Sigmoid colon (tissue), 6 donors: ENCODE measurements at regions not wholly inside any gene's neighbourhood (a gene's known extent, or its start where the extent isn't known, plus 50 kb on each side); places are given as distances from the start of the nearest gene placed in this dataset.

ENCODE experiments used
- DNase-seq: peaks from one replicate; pipeline ENCODE4 v3.0.0-alpha.2; 2019
- H3K27ac ChIP-seq, 4 donors: fragments of 200-600 bp; sonication (generic); one replicate each; pipeline ENCODE4 v1.5.1; 2016 to 2019; ENCODE audit warnings: mild to moderate bottlenecking in 1 of 4
- H3K27me3 ChIP-seq, 3 donors: fragments of 200-600 bp; sonication (generic); one replicate each; pipeline ENCODE4 v1.5.1; 2019; ENCODE audit warnings: mild to moderate bottlenecking in 1 of 3
- H3K36me3 ChIP-seq, 4 donors: fragments of 200-600 bp; sonication (generic); one replicate each; pipeline ENCODE4 v1.5.1; 2016 to 2019
- H3K4me1 ChIP-seq, 4 donors: fragments of 200-600 bp; sonication (generic); one replicate each; pipeline ENCODE4 v1.5.1; 2017 to 2019
- H3K4me3 ChIP-seq, 4 donors: fragments of 200-600 bp; sonication (generic); one replicate each; pipeline ENCODE4 v1.5.1; 2017 to 2019; ENCODE audit warnings: mild to moderate bottlenecking in 2 of 4, moderate library complexity in 1 of 4
- H3K9me3 ChIP-seq, 4 donors: fragments of 200-600 bp in 3 of 4; sonication (generic) in 3 of 4; one replicate each; pipeline versions ENCODE4 v1.5.1 to v1.6.1; 2013 to 2019
- EP300 ChIP-seq, 4 donors: sonication (generic); formaldehyde crosslinking; IDR thresholded peaks; one replicate each; pipeline ENCODE4 v1.6.1; 2017; ENCODE audit warnings: antibody characterized with exemption in 4 of 4
- POLR2A ChIP-seq, 2 donors: fragments of 450-650 bp; IDR thresholded peaks; one replicate each; pipeline ENCODE4 v1.6.1; 2016; ENCODE audit warnings: antibody characterized with exemption in 2 of 2, mild to moderate bottlenecking in 2 of 2, moderate library complexity in 2 of 2
- POLR2AphosphoS5 ChIP-seq, 4 donors: sonication (generic); formaldehyde crosslinking; IDR thresholded peaks; one replicate each; pipeline ENCODE4 v1.6.1; 2017; ENCODE audit warnings: antibody characterized with exemption in 4 of 4
- WGBS, 2 donors: extraction: QIAGEN DNeasy Blood & Tissue Kit; methylation state at CpG; one replicate each; pipeline ENCODE4 v1.1.7; 2013; 5-methylcytosine and 5-hydroxymethylcytosine counted together
- intact Hi-C: fragments of 100-400 bp; cut with DNase I; formaldehyde crosslinking; loops from one replicate; pipeline ENCODE4 v1.15.1; 2023
- TF ChIP-seq, protein P1 (sequence below), 4 experiments: fragments of 450-650 bp in 3 of 4; fragments of 200-600 bp in 1 of 4; IDR thresholded peaks; one replicate each; pipeline ENCODE4 v1.5.1; 2016 to 2019; ENCODE audit warnings: antibody characterized with exemption in 4 of 4, mild to moderate bottlenecking in 3 of 4, moderate library complexity in 2 of 4
- donor health status: healthy with polysubstance abuse.
- donor health status: healthy.

DNA sequence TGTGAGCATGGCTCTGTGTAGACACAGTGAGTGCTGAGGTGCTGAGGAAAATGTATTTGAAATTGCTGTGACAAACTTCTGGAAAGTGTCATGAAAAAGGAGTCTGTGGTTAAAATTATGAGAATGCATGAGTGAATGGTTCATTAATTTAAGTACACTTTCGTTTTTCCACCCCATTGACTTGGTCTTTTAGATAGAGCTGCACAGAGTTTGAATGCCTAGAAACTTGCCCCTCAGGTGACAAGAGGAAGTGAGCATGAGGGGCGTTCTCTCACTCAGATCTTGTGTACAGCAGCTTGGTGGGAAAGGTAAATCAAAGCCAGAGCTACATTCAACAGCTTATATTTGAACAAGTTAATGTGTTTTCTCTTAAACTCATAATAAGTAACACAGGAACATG is 296.8 kb downstream of the WDR72 start:
- no peaks in the 10 kb centered on the region for H3K36me3 ChIP-seq
- no peaks in the 10 kb centered on the region for H3K4me1 ChIP-seq
- H3K4me3 ChIP-seq = no peak overlapping the region
- 68 to 84% methylated on average over 2 of the region's 2 CpGs for WGBS, 2 donors
- H3K27me3 ChIP-seq = no peaks in the 10 kb centered on the region
- H3K27ac ChIP-seq = no peak overlapping the region
- H3K9me3 ChIP-seq = peaks cover 0 to 2% (median 0%) of the 10 kb centered on the region in 4 donors
- no peak for DNase-seq
- intact Hi-C loops = no loop called here
- TF ChIP-seq, protein P1, sequence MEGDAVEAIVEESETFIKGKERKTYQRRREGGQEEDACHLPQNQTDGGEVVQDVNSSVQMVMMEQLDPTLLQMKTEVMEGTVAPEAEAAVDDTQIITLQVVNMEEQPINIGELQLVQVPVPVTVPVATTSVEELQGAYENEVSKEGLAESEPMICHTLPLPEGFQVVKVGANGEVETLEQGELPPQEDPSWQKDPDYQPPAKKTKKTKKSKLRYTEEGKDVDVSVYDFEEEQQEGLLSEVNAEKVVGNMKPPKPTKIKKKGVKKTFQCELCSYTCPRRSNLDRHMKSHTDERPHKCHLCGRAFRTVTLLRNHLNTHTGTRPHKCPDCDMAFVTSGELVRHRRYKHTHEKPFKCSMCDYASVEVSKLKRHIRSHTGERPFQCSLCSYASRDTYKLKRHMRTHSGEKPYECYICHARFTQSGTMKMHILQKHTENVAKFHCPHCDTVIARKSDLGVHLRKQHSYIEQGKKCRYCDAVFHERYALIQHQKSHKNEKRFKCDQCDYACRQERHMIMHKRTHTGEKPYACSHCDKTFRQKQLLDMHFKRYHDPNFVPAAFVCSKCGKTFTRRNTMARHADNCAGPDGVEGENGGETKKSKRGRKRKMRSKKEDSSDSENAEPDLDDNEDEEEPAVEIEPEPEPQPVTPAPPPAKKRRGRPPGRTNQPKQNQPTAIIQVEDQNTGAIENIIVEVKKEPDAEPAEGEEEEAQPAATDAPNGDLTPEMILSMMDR (IDR thresholded peaks at IDR 0.05) = no peak
- TF ChIP-seq POLR2AphosphoS5 (IDR thresholded peaks at IDR 0.05) = no peak
- no peak for TF ChIP-seq POLR2A (IDR thresholded peaks at IDR 0.05)
- no peak for TF ChIP-seq EP300 (IDR thresholded peaks at IDR 0.05)

DNA sequence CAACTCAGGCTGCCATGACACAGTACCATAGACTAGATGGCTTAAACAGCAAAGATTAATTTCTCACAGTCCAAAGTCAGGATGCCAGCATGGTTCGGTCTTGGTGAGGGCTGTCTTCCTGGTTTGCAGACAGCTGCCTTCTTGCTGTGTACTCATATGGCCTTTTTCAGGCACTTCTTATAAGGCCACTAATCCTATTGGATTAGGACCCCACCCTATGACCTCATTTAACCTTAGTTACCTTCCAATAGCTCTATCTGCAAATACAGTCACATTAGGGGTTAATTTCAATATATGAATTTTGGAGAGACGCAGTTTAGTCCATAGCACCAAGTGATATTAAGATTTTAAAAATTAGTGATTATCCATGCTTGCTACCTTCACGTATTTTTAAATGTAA is 297.8 kb downstream of the WDR72 start:
- no peak overlapping the region for H3K4me3 ChIP-seq
- 94 to 96% methylated on average over 3 of the region's 3 CpGs for WGBS, 2 donors
- H3K36me3 ChIP-seq = no peaks in the 10 kb centered on the region
- no peaks in the 10 kb centered on the region for H3K4me1 ChIP-seq
- no peak for TF ChIP-seq EP300 (IDR thresholded peaks at IDR 0.05)
- TF ChIP-seq, protein P1 (IDR thresholded peaks at IDR 0.05) = no peak
- TF ChIP-seq POLR2AphosphoS5 (IDR thresholded peaks at IDR 0.05) = no peak
- TF ChIP-seq POLR2A (IDR thresholded peaks at IDR 0.05) = no peak
- peaks cover 0 to 2% (median 0%) of the 10 kb centered on the region in 4 donors for H3K9me3 ChIP-seq
- DNase-seq = no peak
- no peak overlapping the region for H3K27ac ChIP-seq
- intact Hi-C loops = no loop called here
- H3K27me3 ChIP-seq = no peaks in the 10 kb centered on the region

DNA sequence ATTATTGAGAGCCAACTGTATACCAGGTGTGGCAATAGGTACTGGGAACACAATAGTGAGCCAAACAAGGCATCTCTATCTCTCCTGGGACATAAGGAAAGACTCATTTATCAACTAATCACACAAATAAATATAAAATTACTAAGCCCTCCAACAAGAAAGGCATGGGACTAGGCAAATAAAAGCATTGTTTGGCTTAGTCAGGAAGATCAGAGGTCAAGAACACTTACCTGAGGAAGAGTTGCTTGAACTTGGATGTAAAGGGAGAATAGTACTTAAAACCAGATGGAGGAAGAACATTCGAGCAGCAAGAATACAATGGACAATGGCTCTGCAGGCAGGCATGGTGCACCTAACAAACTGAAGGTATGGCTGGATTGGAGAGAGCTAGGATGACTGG is 300.7 kb downstream of the WDR72 start:
- intact Hi-C loops = no loop called here
- 63 to 83% methylated on average over 1 of the region's 1 CpG for WGBS, 2 donors
- no peak for TF ChIP-seq POLR2AphosphoS5 (IDR thresholded peaks at IDR 0.05)
- TF ChIP-seq, protein P1 (IDR thresholded peaks at IDR 0.05) = no peak
- TF ChIP-seq EP300 (IDR thresholded peaks at IDR 0.05) = no peak
- TF ChIP-seq POLR2A (IDR thresholded peaks at IDR 0.05) = no peak
- Histone ChIP-seq H3K4me3 (no peak overlapping the region), H3K27me3 (no peaks in the 10 kb centered on the region), H3K9me3 (peaks cover 0 to 2% (median 0%) of the 10 kb centered on the region in 4 donors), H3K27ac (no peak overlapping the region), H3K4me1 (no peaks in the 10 kb centered on the region), H3K36me3 (no peaks in the 10 kb centered on the region)
- no peak for DNase-seq

GRCh38 chr15:53457479-53457878 is 302.0 kb downstream of the WDR72 start:
- 49 to 64% methylated on average over 3 of the region's 3 CpGs for WGBS, 2 donors
- no peaks in the 10 kb centered on the region for H3K27me3 ChIP-seq
- H3K27ac ChIP-seq = no peak overlapping the region
- no peaks in the 10 kb centered on the region for H3K36me3 ChIP-seq
- intact Hi-C loops = no loop called here
- peaks cover 0 to 2% (median 0%) of the 10 kb centered on the region in 4 donors for H3K9me3 ChIP-seq
- TF ChIP-seq POLR2A (IDR thresholded peaks at IDR 0.05) (no peak), EP300 (IDR thresholded peaks at IDR 0.05) (no peak), POLR2AphosphoS5 (IDR thresholded peaks at IDR 0.05) (no peak)
- TF ChIP-seq, protein P1 (IDR thresholded peaks at IDR 0.05) = no peak
- DNase-seq = no peak
- H3K4me3 ChIP-seq = no peak overlapping the region
- H3K4me1 ChIP-seq = no peaks in the 10 kb centered on the region
